Neural cell (in vitro differentiated cells): ENCODE measurements at regions not wholly inside any gene's neighbourhood (a gene's known extent, or its start where the extent isn't known, plus 50 kb on each side); places are given as distances from the start of the nearest gene placed in this dataset.

ENCODE experiments used
- CTCF ChIP-seq: fragments of 450-650 bp; IDR thresholded peaks from 2 replicates; pipeline ENCODE4 v1.5.1; 2014; ENCODE audit warnings: antibody characterized with exemption, mild to moderate bottlenecking, moderate library complexity; ENCODE audit not compliant: poor library complexity, severe bottlenecking
- POLR2AphosphoS5 ChIP-seq: IDR thresholded peaks from 2 replicates; pipeline ENCODE4 v1.6.1; 2012
- RAD21 ChIP-seq: fragments of 450-650 bp; conservative IDR thresholded peaks from 2 replicates; pipeline ENCODE4 v1.6.1; 2014; ENCODE audit warnings: antibody characterized with exemption, mild to moderate bottlenecking, moderate library complexity
- SMC3 ChIP-seq: fragments of 450-650 bp; conservative IDR thresholded peaks from 2 replicates; pipeline ENCODE4 v1.6.1; 2014; ENCODE audit warnings: antibody characterized with exemption, mild to moderate bottlenecking, moderate library complexity; ENCODE audit not compliant: poor library complexity
- TAF1 ChIP-seq: IDR thresholded peaks from 2 replicates; pipeline ENCODE4 v1.6.1; 2012; ENCODE audit warnings: low read depth

DNA sequence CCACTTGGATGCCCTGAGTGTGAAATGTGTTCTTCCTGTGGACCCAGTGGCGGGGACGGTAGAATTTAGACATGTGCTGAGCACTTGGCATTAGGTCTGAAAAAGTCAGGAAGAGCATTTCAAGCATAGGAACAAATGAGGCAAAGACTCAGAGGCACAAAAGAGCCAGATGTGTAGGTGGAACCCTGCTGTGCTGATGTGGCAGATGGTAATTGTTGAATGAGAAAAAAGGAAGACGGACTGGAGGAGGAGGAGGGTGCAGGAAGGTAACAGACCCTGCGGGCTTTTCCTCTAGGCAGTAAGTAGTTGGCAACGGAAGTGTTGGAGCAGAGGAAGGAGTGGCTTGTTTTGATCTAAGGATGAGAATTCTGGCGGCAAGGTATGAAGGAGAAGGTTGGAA, 985.8 kb downstream of the TBC1D22A start:
- TF ChIP-seq POLR2AphosphoS5, result no peak
- TF ChIP-seq SMC3, result no peak
- no peak for TF ChIP-seq CTCF
- no peak for TF ChIP-seq RAD21
- no peak for TF ChIP-seq TAF1
